ENCODE measurements at regions not wholly inside any gene's neighbourhood (a gene's known extent, or its start where the extent isn't known, plus 50 kb on each side); places are given as distances from the start of the nearest gene placed in this dataset.
"Not testable (repeated sequence)": the region's sequence is repeated elsewhere in the genome, so short reads cannot be mapped to it uniquely, and the experiment has no call there.

- H3K4me3 Mint-ChIP-seq, result no peak overlapping the region
- H3K36me3 Mint-ChIP-seq, result peaks cover 5% of the 10 kb centered on the region
- POLR2A ChIA-PET, result no interaction called here
- peaks cover 6% of the 10 kb centered on the region for H3K9me3 Mint-ChIP-seq
- no peaks in the 10 kb centered on the region for H3K4me1 Mint-ChIP-seq
- H3K27ac Mint-ChIP-seq, result no peak overlapping the region
- TF ChIP-seq KAT7 (CRISPR knock-in tag; IDR thresholded peaks at IDR 0.05; ENCODE audit: borderline replicate concordance), result no peak
- TF ChIP-seq FOXJ3 (CRISPR knock-in tag; IDR thresholded peaks at IDR 0.05; ENCODE audit: borderline replicate concordance), result no peak
- TF ChIP-seq FOXK1 (CRISPR knock-in tag; IDR thresholded peaks at IDR 0.05), result no peak
- TF ChIP-seq NR3C1 (CRISPR knock-in tag; conservative IDR thresholded peaks at IDR 0.05; ENCODE audit: low read depth), result no peak
- no peak for TF ChIP-seq ATF1 (CRISPR knock-in tag; IDR thresholded peaks at IDR 0.05)
- no peak for TF ChIP-seq GABPB1 (CRISPR knock-in tag; IDR thresholded peaks at IDR 0.05)
- no peak for TF ChIP-seq ZNF121 (CRISPR knock-in tag; IDR thresholded peaks at IDR 0.05)
- TF ChIP-seq MXD4 (CRISPR knock-in tag; IDR thresholded peaks at IDR 0.05; ENCODE audit: borderline replicate concordance), result no peak
- TF ChIP-seq E2F4 (CRISPR knock-in tag; IDR thresholded peaks at IDR 0.05; ENCODE audit: borderline replicate concordance, low read depth), result no peak
- TF ChIP-seq ZNF416 (CRISPR knock-in tag; IDR thresholded peaks at IDR 0.05), result no peak
- no peaks in the 10 kb centered on the region for H3K27me3 Mint-ChIP-seq (ENCODE audit: low read depth)
- CTCF ChIA-PET, result no interaction called here
- no peak for DNase-seq (ENCODE audit: low spot score)
- ATAC-seq, result no peak
Observed at GRCh38 chr9:106784076-106784475, 78.9 kb upstream of the ZNF462 start.

DNA sequence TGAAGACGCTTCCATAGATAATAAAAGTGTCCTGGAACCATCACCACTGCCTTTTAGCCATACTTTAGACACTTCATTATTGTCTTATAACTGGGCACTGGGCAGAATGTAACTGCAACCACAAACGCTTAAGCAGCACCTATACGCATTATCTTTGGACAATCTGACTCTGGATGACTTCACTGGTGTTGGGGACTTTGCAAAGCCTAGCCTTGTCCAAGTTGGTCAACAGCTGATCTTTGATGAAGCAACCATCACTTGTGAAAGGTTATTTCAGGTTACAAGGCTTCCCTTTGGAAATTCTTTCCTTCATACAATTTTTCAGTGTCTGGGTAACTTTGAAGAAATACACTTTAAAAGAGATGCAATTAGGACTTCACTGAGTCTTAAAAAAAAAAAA lies 77.8 kb upstream of the ZNF462 start:
- no peak for TF ChIP-seq ZNF317 (CRISPR knock-in tag; IDR thresholded peaks at IDR 0.05; ENCODE audit: borderline replicate concordance, low read depth)
- TF ChIP-seq NFATC4 (CRISPR knock-in tag; IDR thresholded peaks at IDR 0.05), result no peak
- no peak for TF ChIP-seq E2F4 (CRISPR knock-in tag; IDR thresholded peaks at IDR 0.05; ENCODE audit: borderline replicate concordance, low read depth)
- no peak for TF ChIP-seq MXD4 (CRISPR knock-in tag; IDR thresholded peaks at IDR 0.05; ENCODE audit: borderline replicate concordance)
- TF ChIP-seq ESRRA (CRISPR knock-in tag; IDR thresholded peaks at IDR 0.05; ENCODE audit: borderline replicate concordance), result no peak
- TF ChIP-seq, protein P1, sequence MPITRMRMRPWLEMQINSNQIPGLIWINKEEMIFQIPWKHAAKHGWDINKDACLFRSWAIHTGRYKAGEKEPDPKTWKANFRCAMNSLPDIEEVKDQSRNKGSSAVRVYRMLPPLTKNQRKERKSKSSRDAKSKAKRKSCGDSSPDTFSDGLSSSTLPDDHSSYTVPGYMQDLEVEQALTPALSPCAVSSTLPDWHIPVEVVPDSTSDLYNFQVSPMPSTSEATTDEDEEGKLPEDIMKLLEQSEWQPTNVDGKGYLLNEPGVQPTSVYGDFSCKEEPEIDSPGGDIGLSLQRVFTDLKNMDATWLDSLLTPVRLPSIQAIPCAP (CRISPR knock-in tag; IDR thresholded peaks at IDR 0.05), result no peak
- TF ChIP-seq, protein P2, sequence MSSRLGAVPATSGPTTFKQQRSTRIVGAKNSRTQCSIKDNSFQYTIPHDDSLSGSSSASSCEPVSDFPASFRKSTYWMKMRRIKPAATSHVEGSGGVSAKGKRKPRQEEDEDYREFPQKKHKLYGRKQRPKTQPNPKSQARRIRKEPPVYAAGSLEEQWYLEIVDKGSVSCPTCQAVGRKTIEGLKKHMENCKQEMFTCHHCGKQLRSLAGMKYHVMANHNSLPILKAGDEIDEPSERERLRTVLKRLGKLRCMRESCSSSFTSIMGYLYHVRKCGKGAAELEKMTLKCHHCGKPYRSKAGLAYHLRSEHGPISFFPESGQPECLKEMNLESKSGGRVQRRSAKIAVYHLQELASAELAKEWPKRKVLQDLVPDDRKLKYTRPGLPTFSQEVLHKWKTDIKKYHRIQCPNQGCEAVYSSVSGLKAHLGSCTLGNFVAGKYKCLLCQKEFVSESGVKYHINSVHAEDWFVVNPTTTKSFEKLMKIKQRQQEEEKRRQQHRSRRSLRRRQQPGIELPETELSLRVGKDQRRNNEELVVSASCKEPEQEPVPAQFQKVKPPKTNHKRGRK (CRISPR knock-in tag; IDR thresholded peaks at IDR 0.05; ENCODE audit: borderline replicate concordance), result no peak
- TF ChIP-seq HMGA2 (CRISPR knock-in tag; IDR thresholded peaks at IDR 0.05), result no peak
- no peak for TF ChIP-seq GTF2I (CRISPR knock-in tag; conservative IDR thresholded peaks at IDR 0.05)
- TF ChIP-seq MYBL2 (CRISPR knock-in tag; IDR thresholded peaks at IDR 0.05), result no peak
- TF ChIP-seq CDX4 (CRISPR knock-in tag; IDR thresholded peaks at IDR 0.05; ENCODE audit: borderline replicate concordance), result no peak
- no peak for TF ChIP-seq ZNF121 (CRISPR knock-in tag; IDR thresholded peaks at IDR 0.05)
- TF ChIP-seq, protein P3, sequence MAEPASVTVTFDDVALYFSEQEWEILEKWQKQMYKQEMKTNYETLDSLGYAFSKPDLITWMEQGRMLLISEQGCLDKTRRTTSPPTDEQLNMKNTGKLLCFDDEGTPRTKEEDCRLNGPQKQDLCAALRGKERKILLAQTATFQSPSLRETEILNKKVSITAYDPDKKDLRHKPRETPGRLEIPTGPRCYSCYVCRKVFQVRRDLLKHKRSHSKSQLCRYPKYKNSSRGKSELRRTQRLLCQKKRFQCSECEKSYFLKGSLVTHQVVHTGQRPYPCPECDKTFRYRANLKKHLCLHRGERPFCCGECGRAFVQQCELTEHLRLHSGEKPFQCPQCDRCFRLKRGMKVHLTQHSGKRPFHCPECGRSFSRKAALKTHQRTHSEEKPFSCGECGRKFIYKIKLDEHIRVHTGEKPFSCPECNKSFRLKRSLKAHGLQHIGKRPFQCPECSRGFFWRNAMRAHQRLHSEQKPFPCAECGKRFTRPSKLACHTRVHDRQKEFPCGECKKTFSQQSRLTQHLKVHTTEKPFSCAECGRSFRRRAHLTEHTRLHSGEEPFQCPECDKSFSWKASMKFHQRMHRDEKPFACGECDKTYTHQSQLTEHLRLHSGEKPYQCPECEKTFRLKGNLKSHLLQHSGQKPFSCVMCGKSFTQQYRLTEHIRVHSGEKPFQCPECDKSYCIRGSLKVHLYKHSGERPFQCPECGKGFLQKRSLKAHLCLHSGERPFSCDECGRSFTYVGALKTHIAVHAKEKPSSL (CRISPR knock-in tag; conservative IDR thresholded peaks at IDR 0.05), result no peak
- TF ChIP-seq FOXP1 (CRISPR knock-in tag; IDR thresholded peaks at IDR 0.05; ENCODE audit: borderline replicate concordance), result no peak
- TF ChIP-seq SOX15 (CRISPR knock-in tag; IDR thresholded peaks at IDR 0.05), result no peak
- TF ChIP-seq CREB1 (CRISPR knock-in tag; IDR thresholded peaks at IDR 0.05), result no peak
- no peak for TF ChIP-seq NR1H2 (CRISPR knock-in tag; IDR thresholded peaks at IDR 0.05)
- TF ChIP-seq RORB (CRISPR knock-in tag; IDR thresholded peaks at IDR 0.05), result no peak
- TF ChIP-seq ZNF423 (CRISPR knock-in tag; IDR thresholded peaks at IDR 0.05), result no peak
- no peak for TF ChIP-seq SP1 (CRISPR knock-in tag; conservative IDR thresholded peaks at IDR 0.05)
- ChIA-PET POLR2A (interaction anchor here (0.7 kb wide), 1 partner anchor 899 kb away, joined by 3 read pairs; no protein-coding TSS in a partner anchor), CTCF (no interaction called here)
- DNase-seq (ENCODE audit: low spot score), result no peak
- ATAC-seq, result no peak
- Mint-ChIP-seq H3K27ac (no peak overlapping the region), H3K4me1 (no peaks in the 10 kb centered on the region), H3K9me3 (peaks cover 6% of the 10 kb centered on the region), H3K4me3 (no peak overlapping the region), H3K27me3 (ENCODE audit: low read depth) (no peaks in the 10 kb centered on the region), H3K36me3 (peaks cover 5% of the 10 kb centered on the region)

DNA sequence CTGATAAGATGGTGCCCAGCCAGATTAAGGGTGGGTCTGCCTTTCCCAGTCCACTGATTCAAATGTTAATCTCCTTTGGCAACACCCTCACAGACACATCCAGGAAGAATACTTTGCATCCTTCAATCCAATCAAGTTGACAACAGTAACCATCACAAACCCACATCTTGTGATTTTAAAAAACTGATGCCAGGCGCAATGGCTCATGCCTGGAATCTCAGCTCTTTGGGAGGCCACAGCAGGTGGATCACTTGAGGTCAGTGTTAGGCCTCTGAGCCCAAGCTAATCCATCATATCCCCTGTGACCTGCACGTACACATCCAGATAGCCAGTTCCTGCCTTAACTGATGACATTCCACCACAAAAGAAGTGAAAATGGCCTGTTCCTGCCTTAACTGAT lies 74.9 kb upstream of the ZNF462 start:
- H3K36me3 Mint-ChIP-seq; H3K9me3 Mint-ChIP-seq; DNase-seq (ENCODE audit: low spot score); H3K27me3 Mint-ChIP-seq (ENCODE audit: low read depth); H3K4me1 Mint-ChIP-seq; H3K4me3 Mint-ChIP-seq; CTCF ChIA-PET; H3K27ac Mint-ChIP-seq; POLR2A ChIA-PET; ATAC-seq: not testable (repeated sequence)

Data from WTC11 (cell line).